GM23338 (cell line): ENCODE measurements at regions not wholly inside any gene's neighbourhood (a gene's known extent, or its start where the extent isn't known, plus 50 kb on each side); places are given as distances from the start of the nearest gene placed in this dataset.

ENCODE experiments used
- ATAC-seq: fragments of 200-7000 bp; cut with Tn5 transposase; 3 replicates; pipeline ENCODE4 v1.9.1; 2020
- DNase-seq: peaks from one replicate; pipeline ENCODE4 v3.0.0-alpha.2; 2015; ENCODE audit warnings: low spot score
- H2AFZ ChIP-seq: fragments of 200-600 bp; sonication (generic); 2 replicates; pipeline ENCODE4 v1.8.0; 2016; ENCODE audit warnings: antibody characterized with exemption, mild to moderate bottlenecking, moderate library complexity
- H3F3A ChIP-seq: fragments of 200-600 bp; sonication (generic); replicated peaks from 2 replicates; pipeline ENCODE4 v1.8.0; 2017; ENCODE audit warnings: antibody characterized with exemption, mixed run types, low read depth
- H3K27ac ChIP-seq: fragments of 200-600 bp; sonication (generic); 2 replicates; pipeline ENCODE4 v1.6.1; 2016; ENCODE audit warnings: low read depth
- H3K27me3 ChIP-seq: fragments of 200-600 bp; sonication (generic); 2 replicates; pipeline ENCODE4 v1.8.0; 2016; ENCODE audit warnings: mild to moderate bottlenecking, mixed run types, moderate library complexity; ENCODE audit not compliant: insufficient read depth
- H3K36me3 ChIP-seq: fragments of 200-600 bp; sonication (generic); 2 replicates; pipeline ENCODE4 v1.8.0; 2016; ENCODE audit warnings: mild to moderate bottlenecking; ENCODE audit not compliant: insufficient read depth
- H3K4me1 ChIP-seq: fragments of 200-600 bp; sonication (generic); 2 replicates; pipeline ENCODE4 v1.8.0; 2016; ENCODE audit warnings: mild to moderate bottlenecking, moderate library complexity; ENCODE audit not compliant: insufficient read depth
- H3K4me2 ChIP-seq: fragments of 200-600 bp; sonication (generic); 2 replicates; pipeline ENCODE4 v1.7.1; 2017; ENCODE audit warnings: mixed run types
- H3K4me3 ChIP-seq: fragments of 200-600 bp; sonication (generic); 2 replicates; pipeline ENCODE4 v1.6.1; 2016; ENCODE audit warnings: mixed run types
- H3K79me2 ChIP-seq: fragments of 200-600 bp; sonication (generic); replicated peaks from 2 replicates; pipeline ENCODE4 v1.8.0; 2017; ENCODE audit warnings: mild to moderate bottlenecking; ENCODE audit not compliant: insufficient read depth
- H3K9me2 ChIP-seq: fragments of 200-600 bp; sonication (generic); 2 replicates; pipeline ENCODE4 v1.8.0; 2017; ENCODE audit not compliant: insufficient read depth
- H4K20me1 ChIP-seq: fragments of 200-600 bp; sonication (generic); replicated peaks from 2 replicates; pipeline ENCODE4 v1.8.0; 2017; ENCODE audit warnings: mild to moderate bottlenecking; ENCODE audit not compliant: insufficient read depth
- H3K27ac Mint-ChIP-seq: 2 replicates; pipeline ENCODE4 v1.8.0; 2020; ENCODE audit warnings: inconsistent platforms, mild to moderate bottlenecking, moderate library complexity, mixed read lengths
- H3K27me3 Mint-ChIP-seq: 3 replicates; pipeline ENCODE4 v1.8.0; 2022; ENCODE audit warnings: low read depth, mild to moderate bottlenecking, moderate library complexity, mixed read lengths, inconsistent platforms; ENCODE audit not compliant: insufficient read depth, poor library complexity
- H3K36me3 Mint-ChIP-seq: 3 replicates; pipeline ENCODE4 v1.8.0; 2021; ENCODE audit warnings: low read depth, mild to moderate bottlenecking, inconsistent platforms, moderate library complexity, mixed read lengths
- H3K4me1 Mint-ChIP-seq: 3 replicates; pipeline ENCODE4 v1.8.0; 2020; ENCODE audit warnings: mild to moderate bottlenecking, inconsistent platforms, mixed read lengths
- H3K4me3 Mint-ChIP-seq: 3 replicates; pipeline ENCODE4 v1.8.0; 2021; ENCODE audit warnings: moderate library complexity, mild to moderate bottlenecking, inconsistent platforms, mixed read lengths
- H3K9me3 Mint-ChIP-seq: 3 replicates; pipeline ENCODE4 v1.8.0; 2020; ENCODE audit warnings: moderate library complexity, mild to moderate bottlenecking, inconsistent platforms, mixed read lengths
- CREB1 ChIP-seq: fragments of 250-450 bp; sonication (Bioruptor Pico); IDR thresholded peaks from 2 replicates; pipeline ENCODE4 v1.5.0; 2020; ENCODE audit warnings: low read depth, mild to moderate bottlenecking, moderate library complexity
- CTCF ChIP-seq, 2 experiments: fragments of 200-600 bp in 1 of 2; sonication (generic) in 1 of 2; conservative IDR thresholded peaks; 2 replicates each; pipeline versions ENCODE4 v1.5.1 to v1.6.1; 2016 to 2017; ENCODE audit warnings: antibody characterized with exemption in 2 of 2, low read depth in 2 of 2, mild to moderate bottlenecking in 2 of 2, moderate library complexity in 1 of 2
- ETS1 ChIP-seq: IDR thresholded peaks from 2 replicates; pipeline ENCODE4 v1.6.1; 2016; ENCODE audit warnings: antibody characterized with exemption
- EZH2 ChIP-seq: fragments of 200-600 bp; sonication (generic); IDR thresholded peaks from one replicate; pipeline ENCODE4 v1.8.0; 2017; ENCODE audit warnings: antibody characterized with exemption, mild to moderate bottlenecking, low read depth; ENCODE audit not compliant: unreplicated experiment
- EZH2phosphoT487 ChIP-seq: fragments of 200-600 bp; sonication (generic); IDR thresholded peaks from one replicate; pipeline ENCODE4 v1.8.1; 2018; ENCODE audit warnings: antibody characterized with exemption; ENCODE audit not compliant: unreplicated experiment
- JUNB ChIP-seq: IDR thresholded peaks from one replicate; pipeline ENCODE4 v1.6.1; 2016; ENCODE audit warnings: antibody characterized with exemption; ENCODE audit not compliant: unreplicated experiment
- NANOG ChIP-seq: IDR thresholded peaks from 2 replicates; pipeline ENCODE4 v1.6.1; 2016; ENCODE audit warnings: antibody characterized with exemption, borderline replicate concordance
- POLR2AphosphoS5 ChIP-seq: IDR thresholded peaks from 2 replicates; pipeline ENCODE4 v1.6.1; 2016; ENCODE audit warnings: antibody characterized with exemption, low read depth
- REST ChIP-seq: IDR thresholded peaks from one replicate; pipeline ENCODE4 v1.6.1; 2018; ENCODE audit warnings: antibody characterized with exemption; ENCODE audit not compliant: unreplicated experiment
- STAT1 ChIP-seq: IDR thresholded peaks from one replicate; pipeline ENCODE4 v1.6.1; 2016; ENCODE audit warnings: antibody characterized with exemption; ENCODE audit not compliant: unreplicated experiment
- ZNF114 ChIP-seq: fragments of 250-450 bp; sonication (Bioruptor Pico); IDR thresholded peaks from 2 replicates; pipeline ENCODE4 v1.5.0; 2020; ENCODE audit warnings: mild to moderate bottlenecking, moderate library complexity
- ZNF331 ChIP-seq: fragments of 250-450 bp; sonication (Bioruptor Pico); IDR thresholded peaks from 2 replicates; pipeline ENCODE4 v1.5.0; 2020; ENCODE audit warnings: low read depth, mild to moderate bottlenecking, moderate library complexity
- ZNF462 ChIP-seq: fragments of 250-450 bp; sonication (Bioruptor Pico); IDR thresholded peaks from 2 replicates; pipeline ENCODE4 v1.5.0; 2020; ENCODE audit warnings: mild to moderate bottlenecking, moderate library complexity

- Mint-ChIP-seq H3K36me3 (peaks cover 2% of the 10 kb centered on the region; the same call in 1 of the 3 replicates), H3K4me3 (no peak overlapping the region), H3K4me1 (no peaks in the 10 kb centered on the region), H3K27me3 (peaks cover 2% of the 10 kb centered on the region), H3K27ac (no peak overlapping the region; the same call in 1 of the 2 replicates), H3K9me3 (no peaks in the 10 kb centered on the region)
- H3K27me3 ChIP-seq = no peaks in the 10 kb centered on the region
- ATAC-seq = no peak
- no peak overlapping the region for H3K27ac ChIP-seq
- H3K4me1 ChIP-seq = no peaks in the 10 kb centered on the region
- no peaks in the 10 kb centered on the region for H3K9me2 ChIP-seq
- H3F3A ChIP-seq = no peaks in the 10 kb centered on the region
- H4K20me1 ChIP-seq = no peaks in the 10 kb centered on the region
- no peak overlapping the region for H3K4me3 ChIP-seq
- H3K36me3 ChIP-seq = no peaks in the 10 kb centered on the region
- no peak for DNase-seq
- TF ChIP-seq EZH2 = no peak
- TF ChIP-seq JUNB = no peak
- no peak for TF ChIP-seq ZNF462 (CRISPR knock-in tag)
- TF ChIP-seq ZNF114 (CRISPR knock-in tag) = no peak
- no peak for TF ChIP-seq ZNF331
- no peak for TF ChIP-seq NANOG
- TF ChIP-seq CREB1 = no peak
- TF ChIP-seq CTCF (conservative IDR thresholded peaks at IDR 0.05; ENCODE audit: low read depth in 2 of 2) = no peak
- no peak for TF ChIP-seq REST
- TF ChIP-seq POLR2AphosphoS5 = no peak
- TF ChIP-seq ETS1 = no peak
- TF ChIP-seq EZH2phosphoT487 = no peak
- TF ChIP-seq STAT1 = no peak
- H3K4me2 ChIP-seq = no peak overlapping the region
- H3K79me2 ChIP-seq = no peaks in the 10 kb centered on the region
- H2AFZ ChIP-seq = no peak overlapping the region
These were observed 147.9 kb downstream of the AVL9 start for GRCh38 chr7:32643194-32643593.
